Neutrophil (primary cell): ENCODE measurements at regions not wholly inside any gene's neighbourhood (a gene's known extent, or its start where the extent isn't known, plus 50 kb on each side); places are given as distances from the start of the nearest gene placed in this dataset.

Source experiments
- H3K27ac ChIP-seq: fragments of 200-600 bp; sonication (generic); 2 replicates; pipeline ENCODE4 v1.5.1; 2016; ENCODE audit warnings: mild to moderate bottlenecking, moderate library complexity
- H3K27me3 ChIP-seq: fragments of 200-600 bp; sonication (generic); 2 replicates; pipeline ENCODE4 v1.6.0; 2016; ENCODE audit warnings: mild to moderate bottlenecking
- H3K36me3 ChIP-seq: fragments of 200-600 bp; sonication (generic); 2 replicates; pipeline ENCODE4 v1.5.1; 2017
- H3K4me1 ChIP-seq, 2 experiments: fragments of 200-600 bp in 1 of 2; sonication (generic) in 1 of 2; 1 replicate in 1 of 2; 2 replicates in 1 of 2; pipeline versions ENCODE4 v1.5.1 to v1.6.1; 2013 to 2016; ENCODE audit warnings: low read depth in 1 of 2, low read length in 1 of 2, mild to moderate bottlenecking in 1 of 2, moderate library complexity in 1 of 2; ENCODE audit not compliant: control insufficient read depth in 1 of 2, insufficient read depth in 1 of 2
- H3K4me3 ChIP-seq, 2 experiments: fragments of 200-600 bp in 1 of 2; sonication (generic) in 1 of 2; 1 replicate in 1 of 2; 2 replicates in 1 of 2; pipeline ENCODE4 v1.5.1; 2013 to 2016; ENCODE audit warnings: low read depth in 1 of 2, low read length in 1 of 2, mild to moderate bottlenecking in 1 of 2, moderate library complexity in 1 of 2
- H3K9me3 ChIP-seq: fragments of 200-600 bp; sonication (generic); 2 replicates; pipeline ENCODE4 v1.5.1; 2016
- TF ChIP-seq, protein P1 (sequence below): fragments of 200-600 bp; sonication (generic); IDR thresholded peaks from 2 replicates; pipeline ENCODE4 v1.5.1; 2016; ENCODE audit warnings: antibody characterized with exemption

DNA sequence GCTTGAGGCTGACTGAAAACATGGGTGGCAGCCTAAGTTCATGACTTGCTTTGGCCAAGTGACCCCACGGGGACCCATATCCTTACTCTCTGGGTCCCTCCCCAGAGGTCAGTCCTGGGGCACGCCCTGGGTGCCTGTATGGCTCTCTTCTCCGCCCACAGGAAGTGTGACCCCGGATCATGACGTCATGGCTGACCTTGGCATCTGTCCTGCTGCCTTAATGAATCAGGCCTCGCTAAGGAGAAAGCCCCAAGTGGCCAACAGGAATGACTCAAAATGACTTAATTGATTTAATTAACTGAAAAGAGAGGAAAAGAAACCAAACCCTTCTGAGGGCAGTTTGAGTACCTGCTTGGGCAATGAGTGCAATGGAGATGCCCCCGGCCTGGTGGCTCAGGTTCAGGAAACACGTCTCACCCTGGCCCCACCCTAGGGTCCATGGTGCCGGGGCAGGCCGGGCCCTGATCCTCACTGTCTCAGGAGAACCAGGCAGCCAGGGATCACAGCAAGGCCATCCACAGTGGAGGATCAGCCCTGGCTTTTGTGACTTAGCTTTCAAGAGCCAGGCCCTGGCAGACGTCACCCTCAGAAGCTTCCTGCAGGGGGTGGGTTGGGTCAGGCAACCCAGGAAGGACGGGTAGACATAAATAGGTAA is 112.0 kb downstream of the CYP26B1 start:
- Histone ChIP-seq H3K27me3 (no peaks in the 10 kb centered on the region), H3K4me3 (no peak overlapping the region), H3K27ac (no peak overlapping the region), H3K36me3 (no peaks in the 10 kb centered on the region), H3K9me3 (no peaks in the 10 kb centered on the region), H3K4me1 (no peaks in the 10 kb centered on the region)
- TF ChIP-seq, protein P1, sequence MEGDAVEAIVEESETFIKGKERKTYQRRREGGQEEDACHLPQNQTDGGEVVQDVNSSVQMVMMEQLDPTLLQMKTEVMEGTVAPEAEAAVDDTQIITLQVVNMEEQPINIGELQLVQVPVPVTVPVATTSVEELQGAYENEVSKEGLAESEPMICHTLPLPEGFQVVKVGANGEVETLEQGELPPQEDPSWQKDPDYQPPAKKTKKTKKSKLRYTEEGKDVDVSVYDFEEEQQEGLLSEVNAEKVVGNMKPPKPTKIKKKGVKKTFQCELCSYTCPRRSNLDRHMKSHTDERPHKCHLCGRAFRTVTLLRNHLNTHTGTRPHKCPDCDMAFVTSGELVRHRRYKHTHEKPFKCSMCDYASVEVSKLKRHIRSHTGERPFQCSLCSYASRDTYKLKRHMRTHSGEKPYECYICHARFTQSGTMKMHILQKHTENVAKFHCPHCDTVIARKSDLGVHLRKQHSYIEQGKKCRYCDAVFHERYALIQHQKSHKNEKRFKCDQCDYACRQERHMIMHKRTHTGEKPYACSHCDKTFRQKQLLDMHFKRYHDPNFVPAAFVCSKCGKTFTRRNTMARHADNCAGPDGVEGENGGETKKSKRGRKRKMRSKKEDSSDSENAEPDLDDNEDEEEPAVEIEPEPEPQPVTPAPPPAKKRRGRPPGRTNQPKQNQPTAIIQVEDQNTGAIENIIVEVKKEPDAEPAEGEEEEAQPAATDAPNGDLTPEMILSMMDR = no peak

DNA sequence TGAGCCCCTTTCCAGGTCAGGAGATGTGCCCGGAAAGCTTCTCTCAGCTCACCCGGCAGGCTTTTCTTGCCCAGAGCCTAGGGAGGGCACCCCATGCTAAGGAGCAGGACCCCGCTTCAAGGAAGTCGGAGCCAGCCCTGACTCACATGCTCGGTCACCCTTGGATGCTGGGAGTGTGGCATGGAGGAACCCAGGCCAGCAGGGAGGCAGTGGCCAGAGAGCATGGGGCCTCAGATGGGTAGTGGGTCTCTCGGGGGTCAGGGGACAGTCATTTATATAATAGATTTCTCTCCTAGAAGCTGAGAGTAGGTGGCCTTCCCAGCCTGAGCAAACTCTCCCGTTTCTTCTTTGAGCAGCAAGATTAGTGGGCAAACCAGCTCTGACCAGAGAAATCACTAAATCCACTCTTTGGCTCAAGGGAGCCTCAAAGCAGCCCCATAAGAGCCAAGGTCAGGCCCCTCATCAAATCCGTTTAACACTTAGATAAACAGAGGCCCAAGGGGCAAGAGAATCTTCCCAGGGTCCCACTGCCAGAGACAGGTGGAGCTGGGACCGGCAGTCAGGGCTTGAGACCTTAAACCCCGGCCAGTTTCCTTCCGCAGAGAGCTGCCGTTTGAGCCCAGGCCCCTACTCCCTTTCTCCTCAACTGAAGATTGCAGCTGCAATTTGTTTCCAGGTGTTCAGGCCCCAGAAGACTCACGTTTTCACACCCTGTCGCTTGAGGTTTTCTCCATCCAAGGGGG is 113.1 kb downstream of the CYP26B1 start:
- TF ChIP-seq, protein P1 = no peak
- no peaks in the 10 kb centered on the region for H3K9me3 ChIP-seq
- no peak overlapping the region for H3K4me3 ChIP-seq
- no peak overlapping the region for H3K27ac ChIP-seq
- H3K36me3 ChIP-seq = no peaks in the 10 kb centered on the region
- H3K27me3 ChIP-seq = no peaks in the 10 kb centered on the region
- H3K4me1 ChIP-seq = no peaks in the 10 kb centered on the region

DNA sequence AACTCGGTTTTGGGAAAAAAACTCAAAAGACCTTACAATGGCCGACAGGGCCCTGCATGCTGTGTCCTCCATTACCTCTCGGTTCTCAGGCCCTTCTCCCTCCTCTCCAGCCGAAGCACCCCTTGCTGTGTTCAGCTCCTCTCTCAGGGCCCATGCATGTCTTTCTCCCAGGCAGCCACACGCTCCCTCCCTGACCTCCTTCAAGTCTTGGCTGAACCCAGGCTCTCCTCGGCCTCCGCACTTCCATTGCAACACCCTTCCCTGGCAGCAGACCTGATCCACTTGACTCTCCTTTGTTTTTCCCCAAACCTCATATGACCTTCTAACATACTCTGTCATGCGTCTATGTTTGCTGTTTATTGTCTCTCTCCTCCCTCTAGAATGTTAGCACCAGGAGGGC is 114.0 kb downstream of the CYP26B1 start:
- Histone ChIP-seq H3K4me3 (no peak overlapping the region), H3K36me3 (no peaks in the 10 kb centered on the region), H3K4me1 (no peaks in the 10 kb centered on the region), H3K27ac (no peak overlapping the region), H3K9me3 (no peaks in the 10 kb centered on the region), H3K27me3 (no peaks in the 10 kb centered on the region)
- TF ChIP-seq, protein P1 = no peak

DNA sequence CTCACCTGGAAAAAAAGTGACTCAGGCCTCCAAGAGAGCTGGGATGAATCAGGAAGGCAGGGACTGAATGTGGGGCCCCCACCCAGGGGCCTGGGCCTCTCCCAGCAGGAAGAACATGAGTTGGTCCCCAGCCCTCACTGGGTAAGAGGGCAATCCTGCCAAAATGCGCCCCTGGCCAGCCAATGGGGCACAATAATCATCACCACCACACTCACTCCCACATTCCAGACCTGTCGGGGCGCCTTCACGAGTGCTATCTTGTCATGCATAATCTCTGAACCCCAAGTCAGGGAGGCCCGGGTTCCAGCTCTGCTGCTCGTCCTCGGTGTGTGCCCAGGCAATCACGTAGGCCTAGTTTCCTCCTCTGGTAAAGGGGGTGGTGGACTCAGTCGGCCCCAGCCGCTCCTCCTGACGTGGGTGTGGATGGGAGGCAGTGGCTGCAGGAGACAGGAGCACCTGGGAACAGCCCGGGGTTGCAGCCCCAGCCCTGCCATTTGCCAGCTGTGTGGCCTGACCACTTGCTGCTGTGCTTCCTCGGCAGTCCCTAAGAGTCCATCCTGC is 115.1 kb downstream of the CYP26B1 start:
- TF ChIP-seq, protein P1 = no peak
- Histone ChIP-seq H3K36me3 (no peaks in the 10 kb centered on the region), H3K27ac (no peak overlapping the region), H3K27me3 (no peaks in the 10 kb centered on the region), H3K4me3 (no peak overlapping the region), H3K4me1 (no peaks in the 10 kb centered on the region), H3K9me3 (no peaks in the 10 kb centered on the region)

- Histone ChIP-seq H3K27ac (no peak overlapping the region), H3K4me1 (no peaks in the 10 kb centered on the region), H3K9me3 (no peaks in the 10 kb centered on the region), H3K27me3 (no peaks in the 10 kb centered on the region), H3K4me3 (no peak overlapping the region), H3K36me3 (no peaks in the 10 kb centered on the region)
- TF ChIP-seq, protein P1 = no peak
Measured at GRCh38 chr2:72031346-72032110, 116.1 kb downstream of the CYP26B1 start.
